ENCODE measurements at regions not wholly inside any gene's neighbourhood (a gene's known extent, or its start where the extent isn't known, plus 50 kb on each side); places are given as distances from the start of the nearest gene placed in this dataset.

- Mint-ChIP-seq H3K27me3 (no peaks in the 10 kb centered on the region), H3K9me3 (peaks cover 0 to 46% (median 25%) of the 10 kb centered on the region in 8 donors), H3K4me3 (no peak overlapping the region), H3K4me1 (no peaks in the 10 kb centered on the region), H3K36me3 (no peaks in the 10 kb centered on the region), H3K27ac (no peak overlapping the region)
- H3K9me3 ChIP-seq (ENCODE audit: control insufficient read depth in 1 of 2, low read length in 2 of 2): peaks cover 0 to 3% of the 10 kb centered on the region in 2 donors
- H3K27me3 ChIP-seq (ENCODE audit: insufficient read depth, low read length): no peaks in the 10 kb centered on the region
- no peaks in the 10 kb centered on the region for H3K4me1 ChIP-seq (ENCODE audit: insufficient read depth, low read length)
- DNase-seq: no peak
- H3K4me3 ChIP-seq (ENCODE audit: low read length in 2 of 2): no peak overlapping the region
- ChIA-PET CTCF (ENCODE audit: partially characterized antibody) (no interaction called here), POLR2A (ENCODE audit: partially characterized antibody) (no interaction called here)
- H3K36me3 ChIP-seq (ENCODE audit: insufficient read depth, low read length): no peaks in the 10 kb centered on the region
- intact Hi-C loops (cut with micrococcal nuclease): no loop called here
- no peak overlapping the region for H3K27ac ChIP-seq (ENCODE audit: low read depth, low read length)
These were observed 396.1 kb downstream of the PAX1 start for GRCh38 chr20:22101606-22102005.

DNA sequence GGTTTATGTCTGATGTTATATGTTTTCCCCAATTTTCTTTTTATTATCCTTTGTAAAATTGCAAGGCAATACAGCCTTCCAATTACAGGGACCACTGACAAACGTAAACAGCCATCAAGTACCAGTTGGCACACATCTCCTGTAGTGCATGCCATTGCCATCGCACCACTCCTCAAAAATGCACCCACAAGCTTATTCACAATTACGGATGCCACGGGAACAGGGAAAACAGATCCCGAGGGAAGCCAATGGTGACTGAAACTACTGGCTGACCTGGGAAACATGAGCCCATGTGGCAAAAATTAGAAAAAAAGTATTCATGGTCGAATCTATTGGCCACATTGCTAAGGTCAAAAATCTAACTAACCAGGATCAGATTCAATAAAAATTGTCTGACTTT is 395.2 kb downstream of the PAX1 start:
- Mint-ChIP-seq H3K27ac (no peak overlapping the region), H3K9me3 (peaks cover 0 to 42% (median 24%) of the 10 kb centered on the region in 8 donors), H3K4me3 (no peak overlapping the region), H3K4me1 (no peaks in the 10 kb centered on the region), H3K36me3 (no peaks in the 10 kb centered on the region), H3K27me3 (no peaks in the 10 kb centered on the region)
- Histone ChIP-seq H3K4me3 (ENCODE audit: low read length in 2 of 2) (no peak overlapping the region), H3K27me3 (ENCODE audit: insufficient read depth, low read length) (no peaks in the 10 kb centered on the region), H3K4me1 (ENCODE audit: insufficient read depth, low read length) (no peaks in the 10 kb centered on the region), H3K27ac (ENCODE audit: low read depth, low read length) (no peak overlapping the region), H3K9me3 (ENCODE audit: control insufficient read depth in 1 of 2, low read length in 2 of 2) (peaks cover 0 to 3% of the 10 kb centered on the region in 2 donors), H3K36me3 (ENCODE audit: insufficient read depth, low read length) (no peaks in the 10 kb centered on the region)
- ChIA-PET CTCF (ENCODE audit: partially characterized antibody) (no interaction called here), POLR2A (ENCODE audit: partially characterized antibody) (no interaction called here)
- DNase-seq: no peak
- intact Hi-C loops (cut with micrococcal nuclease): no loop called here

- DNase-seq: no peak
- intact Hi-C loops (cut with micrococcal nuclease): no loop called here
- Histone ChIP-seq H3K9me3 (ENCODE audit: control insufficient read depth in 1 of 2, low read length in 2 of 2) (peaks cover 0 to 3% of the 10 kb centered on the region in 2 donors), H3K27ac (ENCODE audit: low read depth, low read length) (no peak overlapping the region), H3K4me1 (ENCODE audit: insufficient read depth, low read length) (no peaks in the 10 kb centered on the region), H3K27me3 (ENCODE audit: insufficient read depth, low read length) (no peaks in the 10 kb centered on the region), H3K4me3 (ENCODE audit: low read length in 2 of 2) (no peak overlapping the region), H3K36me3 (ENCODE audit: insufficient read depth, low read length) (no peaks in the 10 kb centered on the region)
- Mint-ChIP-seq H3K4me3 (no peak overlapping the region), H3K27me3 (no peaks in the 10 kb centered on the region), H3K4me1 (no peaks in the 10 kb centered on the region), H3K36me3 (no peaks in the 10 kb centered on the region), H3K27ac (no peak overlapping the region), H3K9me3 (peaks cover 0 to 39% (median 27%) of the 10 kb centered on the region in 8 donors)
- ChIA-PET CTCF (ENCODE audit: partially characterized antibody) (no interaction called here), POLR2A (ENCODE audit: partially characterized antibody) (no interaction called here)
These were observed 393.9 kb downstream of the PAX1 start for GRCh38 chr20:22099348-22099747.

- H3K9me3 Mint-ChIP-seq: peaks cover 0 to 39% (median 28%) of the 10 kb centered on the region in 8 donors
- ChIA-PET CTCF (ENCODE audit: partially characterized antibody) (no interaction called here), POLR2A (ENCODE audit: partially characterized antibody) (no interaction called here)
- H3K4me3 ChIP-seq (ENCODE audit: low read length in 2 of 2): no peak overlapping the region
- H3K27me3 Mint-ChIP-seq: no peaks in the 10 kb centered on the region
- no peak overlapping the region for H3K4me3 Mint-ChIP-seq
- no peaks in the 10 kb centered on the region for H3K4me1 ChIP-seq (ENCODE audit: insufficient read depth, low read length)
- H3K27me3 ChIP-seq (ENCODE audit: insufficient read depth, low read length): no peaks in the 10 kb centered on the region
- intact Hi-C loops (cut with micrococcal nuclease): no loop called here
- no peak overlapping the region for H3K27ac Mint-ChIP-seq
- H3K36me3 Mint-ChIP-seq: no peaks in the 10 kb centered on the region
- H3K9me3 ChIP-seq (ENCODE audit: control insufficient read depth in 1 of 2, low read length in 2 of 2): peaks cover 0 to 3% of the 10 kb centered on the region in 2 donors
- DNase-seq: no peak
- H3K27ac ChIP-seq (ENCODE audit: low read depth, low read length): no peak overlapping the region
- no peaks in the 10 kb centered on the region for H3K36me3 ChIP-seq (ENCODE audit: insufficient read depth, low read length)
- no peaks in the 10 kb centered on the region for H3K4me1 Mint-ChIP-seq
These were observed 393.0 kb downstream of the PAX1 start for GRCh38 chr20:22098511-22098910.

DNA sequence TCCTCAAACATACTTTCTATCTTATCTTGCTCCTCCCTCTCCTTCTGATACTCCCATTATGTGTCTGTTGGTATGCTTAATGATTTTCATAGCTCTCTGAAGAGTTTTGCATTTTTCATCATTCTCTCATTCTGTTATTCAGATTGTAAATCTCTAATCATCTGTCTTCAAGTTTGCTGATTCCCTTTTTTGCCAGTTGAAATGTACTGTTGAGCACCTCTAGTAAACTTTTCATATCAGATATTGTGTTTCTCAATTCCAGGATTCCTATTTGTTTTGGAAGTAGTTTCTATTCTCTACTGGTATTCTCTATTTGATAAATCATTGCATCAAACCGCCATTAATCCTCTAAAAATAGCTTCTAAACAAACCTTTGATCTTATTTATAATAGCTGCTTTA is 387.7 kb downstream of the PAX1 start:
- no peak for DNase-seq
- no peaks in the 10 kb centered on the region for H3K36me3 Mint-ChIP-seq
- no peaks in the 10 kb centered on the region for H3K4me1 ChIP-seq (ENCODE audit: insufficient read depth, low read length)
- H3K27me3 ChIP-seq (ENCODE audit: insufficient read depth, low read length): no peaks in the 10 kb centered on the region
- POLR2A ChIA-PET (ENCODE audit: partially characterized antibody): no interaction called here
- no peaks in the 10 kb centered on the region for H3K36me3 ChIP-seq (ENCODE audit: insufficient read depth, low read length)
- CTCF ChIA-PET (ENCODE audit: partially characterized antibody): no interaction called here
- peaks cover 4 to 59% (median 37%) of the 10 kb centered on the region in 8 donors for H3K9me3 Mint-ChIP-seq
- H3K27ac ChIP-seq (ENCODE audit: low read depth, low read length): no peak overlapping the region
- intact Hi-C loops (cut with micrococcal nuclease): no loop called here
- H3K4me3 Mint-ChIP-seq: no peak overlapping the region
- no peak overlapping the region for H3K27ac Mint-ChIP-seq
- peaks cover 0 to 8% of the 10 kb centered on the region in 2 donors for H3K9me3 ChIP-seq (ENCODE audit: control insufficient read depth in 1 of 2, low read length in 2 of 2)
- H3K4me1 Mint-ChIP-seq: no peaks in the 10 kb centered on the region
- H3K27me3 Mint-ChIP-seq: no peaks in the 10 kb centered on the region
- no peak overlapping the region for H3K4me3 ChIP-seq (ENCODE audit: low read length in 2 of 2)

DNA sequence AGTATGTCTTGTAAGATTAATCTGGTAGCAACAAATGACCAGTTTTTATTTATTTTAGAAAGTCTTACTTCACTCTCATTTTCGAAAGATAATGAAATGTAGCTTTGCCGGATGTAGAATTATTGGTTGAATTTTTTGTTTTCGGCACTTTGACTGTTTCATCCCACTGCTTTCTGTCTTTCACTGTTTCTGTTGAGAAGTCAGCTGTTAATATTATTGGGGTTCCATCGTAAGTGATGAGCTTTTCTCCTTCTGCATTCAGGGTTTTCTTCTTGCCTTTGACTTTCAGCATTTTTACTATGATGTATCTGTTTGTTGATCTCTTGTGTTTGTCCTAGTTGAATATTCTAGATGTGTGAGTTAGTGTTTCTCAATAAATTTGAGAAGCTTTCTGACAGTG is 383.4 kb downstream of the PAX1 start:
- no peak overlapping the region for H3K27ac Mint-ChIP-seq
- H3K27ac ChIP-seq (ENCODE audit: low read depth, low read length): no peak overlapping the region
- no peak for DNase-seq
- H3K36me3 ChIP-seq (ENCODE audit: insufficient read depth, low read length): no peaks in the 10 kb centered on the region
- H3K4me1 ChIP-seq (ENCODE audit: insufficient read depth, low read length): no peaks in the 10 kb centered on the region
- H3K27me3 Mint-ChIP-seq: no peaks in the 10 kb centered on the region
- intact Hi-C loops (cut with micrococcal nuclease): no loop called here
- POLR2A ChIA-PET (ENCODE audit: partially characterized antibody): no interaction called here
- CTCF ChIA-PET (ENCODE audit: partially characterized antibody): no interaction called here
- H3K27me3 ChIP-seq (ENCODE audit: insufficient read depth, low read length): no peaks in the 10 kb centered on the region
- H3K9me3 ChIP-seq (ENCODE audit: control insufficient read depth in 1 of 2, low read length in 2 of 2): peaks cover 0 to 6% of the 10 kb centered on the region in 2 donors
- H3K36me3 Mint-ChIP-seq: no peaks in the 10 kb centered on the region
- H3K4me3 Mint-ChIP-seq: no peak overlapping the region
- no peaks in the 10 kb centered on the region for H3K4me1 Mint-ChIP-seq
- H3K9me3 Mint-ChIP-seq: peaks cover 4 to 40% (median 30%) of the 10 kb centered on the region in 8 donors
- no peak overlapping the region for H3K4me3 ChIP-seq (ENCODE audit: low read length in 2 of 2)

- Mint-ChIP-seq H3K4me3 (no peak overlapping the region), H3K4me1 (no peaks in the 10 kb centered on the region), H3K9me3 (peaks cover 6 to 25% (median 11%) of the 10 kb centered on the region in 8 donors), H3K27me3 (no peaks in the 10 kb centered on the region), H3K36me3 (no peaks in the 10 kb centered on the region), H3K27ac (no peak overlapping the region)
- Histone ChIP-seq H3K4me1 (ENCODE audit: insufficient read depth, low read length) (no peaks in the 10 kb centered on the region), H3K27ac (ENCODE audit: low read depth, low read length) (no peak overlapping the region), H3K4me3 (ENCODE audit: low read length in 2 of 2) (no peak overlapping the region), H3K36me3 (ENCODE audit: insufficient read depth, low read length) (no peaks in the 10 kb centered on the region), H3K27me3 (ENCODE audit: insufficient read depth, low read length) (no peaks in the 10 kb centered on the region), H3K9me3 (ENCODE audit: control insufficient read depth in 1 of 2, low read length in 2 of 2) (no peaks in the 10 kb centered on the region)
- intact Hi-C loops (cut with micrococcal nuclease): no loop called here
- ChIA-PET POLR2A (ENCODE audit: partially characterized antibody) (no interaction called here), CTCF (ENCODE audit: partially characterized antibody) (no interaction called here)
- no peak for DNase-seq
These were observed 375.5 kb downstream of the PAX1 start for GRCh38 chr20:22080985-22081384.

DNA sequence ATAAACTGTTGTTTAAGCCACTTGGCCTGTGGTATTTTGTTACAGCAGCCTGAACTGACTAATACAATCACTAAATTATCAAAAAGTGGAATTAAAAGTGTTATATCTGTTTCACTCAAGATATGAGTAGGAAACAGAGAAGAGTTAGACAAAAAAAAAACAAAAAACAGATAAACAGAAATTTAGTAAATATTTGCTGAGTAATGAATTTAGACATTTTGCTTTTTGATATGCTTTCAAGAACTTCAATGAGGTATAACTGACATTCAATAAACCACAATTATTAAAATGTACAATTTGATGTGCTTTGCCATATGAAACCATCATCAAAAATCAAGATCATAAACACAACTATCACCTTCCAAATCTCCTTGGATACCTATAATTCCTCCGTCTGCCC is 369.2 kb downstream of the PAX1 start:
- Histone ChIP-seq H3K9me3 (ENCODE audit: control insufficient read depth in 1 of 2, low read length in 2 of 2) (no peaks in the 10 kb centered on the region), H3K4me1 (ENCODE audit: insufficient read depth, low read length) (no peaks in the 10 kb centered on the region), H3K4me3 (ENCODE audit: low read length in 2 of 2) (no peak overlapping the region), H3K27ac (ENCODE audit: low read depth, low read length) (no peak overlapping the region), H3K36me3 (ENCODE audit: insufficient read depth, low read length) (no peaks in the 10 kb centered on the region), H3K27me3 (ENCODE audit: insufficient read depth, low read length) (no peaks in the 10 kb centered on the region)
- intact Hi-C loops (cut with micrococcal nuclease): no loop called here
- H3K4me1 Mint-ChIP-seq: no peaks in the 10 kb centered on the region
- no peak for DNase-seq
- no peak overlapping the region for H3K4me3 Mint-ChIP-seq
- H3K27me3 Mint-ChIP-seq: no peaks in the 10 kb centered on the region
- no peaks in the 10 kb centered on the region for H3K36me3 Mint-ChIP-seq
- H3K9me3 Mint-ChIP-seq: peaks cover under 1 to 20% (median 15%) of the 10 kb centered on the region in 8 donors
- CTCF ChIA-PET (ENCODE audit: partially characterized antibody): no interaction called here
- no peak overlapping the region for H3K27ac Mint-ChIP-seq
- POLR2A ChIA-PET (ENCODE audit: partially characterized antibody): no interaction called here

Data from CD4-positive, alpha-beta memory T cell (primary cell).